ENCODE measurements at regions not wholly inside any gene's neighbourhood (a gene's known extent, or its start where the extent isn't known, plus 50 kb on each side); places are given as distances from the start of the nearest gene placed in this dataset.
A peak's percentile ranks its signal among the peaks of the same experiment; 100 is the strongest.
"Not testable (repeated sequence)": the region's sequence is repeated elsewhere in the genome, so short reads cannot be mapped to it uniquely, and the experiment has no call there.

DNA sequence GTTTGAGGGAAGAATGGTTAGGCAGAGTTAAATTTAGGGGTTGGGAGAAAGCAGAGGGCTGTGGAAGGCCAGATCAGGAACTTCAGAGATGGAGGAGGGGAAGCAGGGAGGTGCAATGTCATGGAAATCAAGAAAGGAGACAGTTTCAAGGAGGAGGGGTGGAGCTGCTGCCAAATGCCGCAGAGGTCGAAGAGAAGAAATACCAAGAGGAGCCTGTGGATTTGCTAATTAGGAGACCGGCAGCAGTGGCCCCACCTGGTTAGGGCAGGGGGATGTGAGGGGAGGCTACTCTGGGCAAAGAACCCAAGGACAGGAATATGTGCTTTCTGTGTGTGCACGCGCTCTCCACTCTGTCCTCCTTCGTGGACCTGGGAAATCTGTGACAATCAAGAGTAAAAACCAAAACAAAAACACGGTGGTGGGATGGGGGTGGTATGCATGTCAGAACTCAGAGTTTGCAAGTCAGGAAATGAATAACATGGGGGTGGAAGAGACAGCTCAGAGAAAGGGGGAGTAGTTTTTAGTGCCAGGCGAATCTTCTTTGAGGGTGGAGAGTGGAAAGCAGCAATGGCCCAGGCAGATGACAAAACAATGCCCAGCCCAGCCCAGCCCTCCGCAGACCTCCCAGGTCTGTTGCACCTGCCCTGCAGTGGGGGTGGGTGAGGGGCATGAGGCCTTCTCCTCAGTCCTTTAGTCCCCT is 102.9 kb upstream of the PAX2 start:
- DNase-seq (ENCODE audit: low read depth), result no peak

DNA sequence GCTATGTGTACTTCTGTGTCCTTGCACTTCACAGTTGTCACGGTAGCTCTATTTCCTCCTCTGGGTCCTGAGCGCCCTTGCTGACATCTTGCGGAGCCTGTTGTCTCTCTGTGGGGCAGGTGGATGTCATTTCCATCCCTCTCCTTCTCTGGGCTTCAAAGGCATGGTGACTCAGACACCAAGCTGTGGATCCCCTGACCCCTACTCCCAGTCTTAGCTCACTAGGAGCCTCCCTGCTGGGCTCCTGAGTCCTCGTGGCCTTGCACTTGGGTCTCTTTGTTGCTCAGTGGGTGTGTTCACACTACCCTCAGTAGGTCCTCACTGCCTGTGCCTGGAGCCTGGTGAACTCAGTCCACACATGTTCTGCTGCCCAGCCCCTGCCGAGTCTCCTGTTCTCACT is 100.3 kb upstream of the PAX2 start:
- DNase-seq (ENCODE audit: low read depth), result no peak

DNA sequence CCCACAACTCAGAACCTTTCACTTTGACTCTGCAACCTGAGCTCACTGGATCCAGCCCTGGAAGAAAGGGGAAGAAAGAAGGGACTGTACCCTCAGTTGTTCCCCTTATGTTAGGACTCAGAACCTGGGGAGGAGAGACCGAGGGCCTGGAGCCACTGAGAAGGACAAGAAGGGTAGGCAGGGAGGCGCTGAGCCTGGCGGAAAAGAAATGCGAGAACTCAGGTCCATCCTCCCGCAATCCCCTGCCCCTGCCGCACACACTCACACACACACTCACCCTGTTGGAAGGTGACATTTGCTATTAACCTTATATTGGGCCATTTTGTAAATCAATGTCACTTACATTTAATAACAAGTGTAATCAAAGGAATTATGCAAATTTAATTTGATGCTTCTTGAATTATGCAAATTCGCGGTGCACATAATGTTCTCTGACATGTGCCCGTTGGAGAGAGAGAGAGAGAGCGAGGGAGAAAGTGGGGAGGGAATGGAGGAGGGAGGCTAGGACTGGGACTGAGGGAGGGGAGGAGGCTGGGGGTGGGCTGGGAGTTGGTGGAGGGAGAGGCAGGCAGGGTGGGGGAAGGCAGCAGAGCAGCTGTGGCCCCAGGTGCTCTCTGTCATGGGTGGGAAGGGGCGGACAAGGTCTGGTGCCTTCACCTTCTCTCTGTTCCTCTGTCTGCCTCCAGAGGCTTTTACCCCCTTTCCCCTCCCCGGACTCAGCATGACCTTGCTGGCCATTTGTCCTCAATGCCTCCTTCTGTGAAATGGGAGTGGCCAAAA is 99.6 kb upstream of the PAX2 start:
- no peak for DNase-seq (ENCODE audit: low read depth)

DNA sequence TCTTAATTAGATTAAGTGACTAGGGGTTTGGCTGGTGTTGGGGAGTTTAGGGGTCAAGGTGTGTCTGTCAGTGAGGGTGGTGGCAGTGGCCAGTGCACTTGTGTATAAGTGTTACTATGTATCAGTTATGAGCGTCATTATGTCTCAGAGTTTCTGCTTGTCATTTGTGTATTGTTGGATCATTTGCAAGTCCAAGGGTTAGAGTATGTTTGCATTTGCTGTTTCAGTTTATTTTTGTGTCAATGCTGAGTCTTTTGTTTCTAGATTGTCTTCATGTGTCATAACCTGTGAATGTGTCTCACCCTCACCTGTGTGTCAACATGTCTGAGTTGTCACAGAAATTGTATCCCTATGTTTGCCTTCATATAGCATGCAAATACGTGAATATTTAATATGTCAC is 97.5 kb upstream of the PAX2 start:
- no peak for DNase-seq (ENCODE audit: low read depth)

DNA sequence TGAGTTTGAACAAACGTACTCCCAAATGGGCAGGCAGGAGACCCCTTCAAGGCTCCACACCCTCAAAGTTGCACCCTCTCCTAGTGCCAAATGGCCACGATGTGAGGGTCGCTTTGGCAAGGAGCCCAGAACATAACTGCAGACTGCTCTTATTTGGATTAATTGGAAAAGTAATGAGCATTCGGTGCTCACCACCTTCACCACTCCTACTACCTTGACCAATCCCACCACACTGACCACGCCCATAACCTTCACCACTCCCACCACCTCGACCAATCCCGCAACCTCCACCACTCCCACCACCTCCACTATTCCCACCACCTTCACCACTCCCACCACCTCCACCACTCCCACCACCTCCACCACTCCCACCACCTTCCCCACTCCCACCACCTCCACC is 94.7 kb upstream of the PAX2 start:
- no peak for DNase-seq (ENCODE audit: low read depth)

DNA sequence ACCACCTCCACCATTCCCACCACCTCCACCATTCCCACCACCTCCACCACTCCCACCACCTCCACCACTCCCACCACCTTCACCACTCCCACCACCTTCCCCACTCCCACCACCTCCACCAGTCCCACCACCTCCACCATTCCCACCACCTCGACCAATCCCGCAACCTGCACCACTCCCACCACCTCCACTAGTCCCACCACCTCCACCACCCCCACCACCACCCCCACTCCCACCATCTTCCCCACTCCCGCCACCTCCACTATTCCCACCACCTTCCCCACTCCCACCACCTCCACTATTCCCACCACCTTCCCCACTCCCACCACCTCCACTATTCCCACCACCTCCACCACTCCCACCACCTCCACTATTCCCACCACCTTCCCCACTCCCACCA is 94.3 kb upstream of the PAX2 start:
- DNase-seq (ENCODE audit: low read depth), result not testable (repeated sequence)

DNA sequence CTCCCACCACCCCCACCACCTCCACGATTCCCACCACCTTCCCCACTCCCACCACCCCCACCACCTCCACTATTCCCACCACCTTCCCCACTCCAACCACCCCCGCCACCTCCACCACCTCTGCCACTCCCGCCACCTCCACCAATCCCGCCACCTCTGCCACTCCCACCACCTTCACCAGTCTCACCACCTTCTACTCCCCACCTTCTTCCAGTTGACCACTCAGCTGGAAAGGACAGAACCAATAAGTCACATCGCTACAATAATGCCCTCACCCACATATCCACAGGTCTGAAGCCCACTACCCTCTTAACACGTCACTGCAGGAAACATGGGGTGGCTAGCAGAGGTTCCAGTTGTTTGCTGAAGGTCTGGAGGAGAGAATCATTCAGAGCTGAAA is 93.5 kb upstream of the PAX2 start:
- no peak for DNase-seq (ENCODE audit: low read depth)

DNA sequence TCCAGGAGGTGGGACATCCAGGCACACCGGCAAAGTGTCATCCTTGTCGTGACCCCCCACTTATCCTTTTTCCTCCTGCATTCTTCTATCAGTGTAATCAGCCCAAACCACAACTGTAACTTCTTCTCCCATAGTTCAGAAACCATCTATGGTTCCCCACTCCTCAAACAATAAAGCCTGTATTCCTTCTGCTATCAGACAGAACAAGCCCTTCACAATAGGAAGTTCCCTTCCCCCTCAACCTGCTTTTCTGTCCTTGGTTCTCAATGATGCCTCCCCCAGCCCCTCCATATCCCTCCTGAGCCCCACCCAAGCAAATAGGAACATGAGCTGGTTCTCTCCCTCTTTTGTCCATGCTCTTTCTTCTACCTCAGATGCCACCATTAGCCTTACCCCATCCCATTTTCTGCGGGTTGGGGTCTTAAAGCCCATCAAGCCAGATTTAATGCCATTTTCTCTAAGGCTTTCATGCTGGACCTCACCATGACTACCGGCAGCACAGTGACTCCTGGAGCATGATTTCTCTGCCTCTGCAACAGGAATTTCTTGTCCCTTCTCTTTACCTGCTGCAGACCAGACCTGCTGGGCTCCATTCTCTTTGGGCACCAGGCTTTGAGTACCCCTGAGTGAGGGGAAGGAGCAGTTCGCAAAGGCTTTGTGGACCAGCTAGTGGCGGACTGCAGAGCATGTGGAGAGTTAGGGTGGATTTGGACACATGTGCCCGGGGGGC is 92.8 kb upstream of the PAX2 start:
- no peak for DNase-seq (ENCODE audit: low read depth)

DNA sequence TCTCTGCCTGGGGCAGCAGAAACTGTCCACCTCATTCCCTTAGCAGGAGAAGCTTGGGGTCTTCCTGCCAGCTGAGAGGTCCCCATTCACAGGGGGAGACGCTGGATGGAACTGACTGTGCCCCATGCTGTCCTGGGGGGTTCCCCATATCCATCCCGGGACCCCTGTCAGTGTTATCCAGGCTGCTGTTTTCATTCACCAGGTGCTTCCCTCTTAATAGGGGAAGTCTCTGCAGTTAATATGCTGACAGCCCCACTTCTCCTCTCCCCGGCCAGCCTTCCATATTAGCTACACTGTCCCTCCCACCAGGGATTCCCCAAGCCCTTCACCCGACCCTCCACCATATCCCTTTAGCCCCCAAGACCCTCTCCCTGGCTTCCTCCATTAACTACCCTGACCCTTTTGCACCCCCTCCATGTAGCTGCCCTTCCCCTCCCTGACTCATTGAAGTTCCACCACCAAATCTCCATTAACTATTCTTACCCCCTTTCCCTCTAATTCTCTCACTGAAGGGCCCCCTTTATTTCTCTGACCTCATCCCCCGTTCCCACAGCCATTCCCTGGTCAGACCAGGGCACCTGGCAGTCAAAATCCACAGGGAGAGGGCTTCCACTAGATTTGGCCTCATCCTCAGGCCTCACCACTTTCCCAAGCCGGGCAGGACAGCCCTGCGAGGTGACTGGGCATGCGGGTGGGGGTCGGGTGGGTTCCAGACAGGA is 92.0 kb upstream of the PAX2 start:
- DNase-seq (ENCODE audit: low read depth), result no peak

DNA sequence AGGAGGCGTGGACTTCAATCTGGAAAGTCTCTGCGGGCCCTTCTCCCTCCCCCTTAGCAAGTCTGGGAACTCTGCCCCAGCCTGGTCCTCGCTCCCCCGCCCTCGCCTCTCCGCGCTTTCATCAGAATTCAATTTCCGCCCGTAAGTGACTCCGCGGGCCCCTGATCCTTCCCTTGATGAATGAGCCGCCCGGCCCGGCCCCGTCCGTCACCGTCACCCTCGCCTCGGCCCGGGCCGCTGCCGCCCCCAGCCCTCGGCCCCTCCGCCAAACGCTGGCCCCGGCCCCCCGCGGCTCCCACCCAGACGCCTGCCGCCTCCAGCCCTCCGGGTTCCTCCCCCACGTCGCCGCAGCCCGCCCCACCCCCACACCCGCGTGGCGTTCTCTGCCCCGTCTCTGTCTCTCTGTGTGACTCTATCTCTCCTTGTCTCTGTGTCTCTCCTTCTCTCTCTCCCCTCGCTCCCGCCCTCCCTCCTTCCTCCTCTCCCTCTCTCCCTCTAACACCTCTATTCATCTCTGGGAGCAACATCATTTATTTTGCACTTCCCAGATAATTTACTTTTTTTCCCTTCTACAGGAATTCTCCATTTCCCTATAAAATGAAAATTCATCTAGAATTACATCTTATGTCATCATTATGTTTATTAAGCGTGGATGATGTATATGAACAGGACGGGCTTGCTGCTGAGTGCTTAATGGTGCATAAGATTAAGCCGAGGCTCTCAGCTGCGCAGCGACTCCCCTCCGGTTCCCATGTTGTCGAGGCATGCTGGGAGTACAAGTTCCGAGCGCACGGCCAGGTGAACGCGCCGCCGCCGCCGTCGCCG is 91.2 kb upstream of the PAX2 start:
- DNase-seq (ENCODE audit: low read depth), result peak; percentile 23

DNA sequence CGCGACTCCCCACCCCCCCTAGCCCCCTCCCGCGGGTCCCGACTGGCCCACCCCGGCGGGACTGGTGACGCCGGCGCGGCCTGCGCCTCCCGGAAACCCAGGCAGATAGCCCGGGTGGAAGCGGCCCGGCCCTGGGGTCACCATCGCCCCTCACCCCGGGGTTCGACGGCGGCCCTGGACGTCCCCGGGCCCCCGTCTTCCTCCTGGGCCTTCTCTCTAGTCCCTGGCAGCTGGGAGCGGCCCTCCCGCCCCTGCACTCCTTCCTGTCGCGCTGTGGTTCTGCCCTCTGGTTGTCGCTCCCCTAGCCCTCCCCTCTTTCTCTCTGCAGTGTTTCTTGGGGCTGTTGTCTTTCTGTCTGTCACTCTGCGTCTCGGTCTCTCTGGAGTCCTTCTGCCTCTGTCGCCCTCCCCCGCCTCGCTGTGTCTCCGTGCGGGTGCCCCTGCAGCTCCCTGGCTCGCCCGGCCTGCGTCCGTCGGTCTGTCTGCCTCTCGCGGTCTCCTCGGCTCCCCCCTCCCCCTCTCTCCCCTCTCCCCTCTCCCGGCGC is 90.5 kb upstream of the PAX2 start:
- no peak for DNase-seq (ENCODE audit: low read depth)

DNA sequence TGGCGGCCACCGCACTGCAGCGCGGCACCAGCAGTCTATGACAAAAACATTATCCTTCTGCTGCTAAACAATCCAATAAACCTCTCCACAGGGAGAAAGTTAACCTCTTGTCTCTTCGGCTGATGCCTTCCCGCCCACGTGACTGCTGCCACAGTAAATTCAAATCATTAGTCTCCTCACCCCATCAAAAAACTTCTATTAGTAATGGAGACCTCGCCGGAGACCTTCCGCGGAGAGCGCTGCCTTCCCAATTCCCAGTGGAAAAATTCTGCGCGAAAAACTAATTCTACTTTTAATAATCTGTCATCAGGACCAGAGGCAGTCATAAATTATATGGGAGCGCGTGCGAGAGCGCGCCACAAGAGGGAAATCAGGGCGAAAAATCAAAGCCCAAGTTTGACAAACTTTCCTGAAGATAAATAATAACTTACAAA is 90.0 kb upstream of the PAX2 start:
- no peak for DNase-seq (ENCODE audit: low read depth)

DNA sequence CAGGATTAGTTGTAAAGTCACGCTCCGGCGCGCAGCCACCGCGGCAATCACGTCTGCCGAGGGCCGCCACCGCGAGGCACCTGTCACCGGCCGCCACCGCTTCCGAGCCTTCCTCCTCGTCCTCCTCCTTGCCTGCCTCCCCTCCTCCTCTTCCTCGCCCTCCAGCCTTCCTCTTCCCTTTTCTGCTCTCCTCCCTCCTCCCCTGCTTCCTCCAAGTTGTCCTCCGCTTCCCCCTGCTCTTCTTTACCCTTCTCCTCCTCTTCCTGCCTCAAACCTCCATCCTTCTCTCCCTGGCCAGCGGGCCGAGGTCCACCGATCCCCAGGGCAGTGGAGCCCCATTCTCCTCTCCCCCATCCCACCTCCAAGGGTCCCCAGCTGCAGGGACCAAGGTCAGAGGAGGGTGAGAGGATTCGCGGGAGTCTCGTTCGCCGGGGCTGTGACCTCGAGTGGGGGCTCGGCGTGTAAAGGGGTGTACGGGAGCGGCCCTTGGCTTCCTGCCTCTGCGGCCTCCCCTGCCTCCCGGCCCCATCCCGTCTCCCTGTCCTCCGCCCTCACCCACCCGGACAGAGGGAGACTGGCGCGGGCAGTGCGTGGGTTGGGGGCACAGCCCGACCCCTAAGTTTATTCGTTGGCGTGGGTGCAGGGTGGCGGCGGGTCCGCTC is 89.5 kb upstream of the PAX2 start:
- no peak for DNase-seq (ENCODE audit: low read depth)

DNA sequence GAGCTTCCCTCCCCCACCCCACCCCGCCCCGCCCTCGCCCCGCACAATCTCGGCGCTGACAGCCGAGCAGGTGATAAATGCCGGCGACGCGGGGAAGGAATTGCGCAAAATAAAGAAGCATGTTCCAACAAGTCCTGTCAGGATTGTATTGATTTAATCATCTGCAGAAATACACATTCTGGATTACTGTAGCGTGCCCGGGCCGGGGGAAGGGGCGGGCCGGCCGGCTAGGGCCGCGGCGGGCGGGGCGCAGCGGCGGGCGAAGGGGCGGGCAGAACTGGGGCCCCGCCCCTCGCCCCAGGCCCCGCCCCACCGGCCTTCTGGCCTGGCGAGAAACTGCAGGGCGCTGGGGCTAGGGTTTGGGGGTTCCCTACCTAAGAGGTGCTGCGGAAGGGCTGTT is 88.9 kb upstream of the PAX2 start:
- DNase-seq (ENCODE audit: low read depth), result no peak

DNA sequence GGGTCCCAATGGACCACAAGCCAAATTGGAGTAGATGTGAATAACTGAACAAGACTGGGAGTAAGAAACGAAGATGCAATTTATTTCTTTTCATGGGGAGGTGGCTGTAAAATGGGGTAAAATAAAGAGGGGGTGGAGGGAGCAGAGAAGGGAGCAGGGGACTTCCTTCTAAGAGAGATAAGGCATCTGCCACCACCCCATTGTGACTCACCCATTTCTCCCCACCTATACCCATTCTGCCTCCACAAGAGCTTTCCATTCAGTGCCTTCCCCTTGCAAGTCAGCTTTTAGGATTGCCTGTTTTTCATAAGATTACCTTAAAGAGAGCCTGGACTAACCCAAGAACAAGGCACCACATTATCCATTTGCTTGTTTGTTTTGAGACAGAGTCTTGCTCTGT is 87.1 kb upstream of the PAX2 start:
- DNase-seq (ENCODE audit: low read depth), result no peak

DNA sequence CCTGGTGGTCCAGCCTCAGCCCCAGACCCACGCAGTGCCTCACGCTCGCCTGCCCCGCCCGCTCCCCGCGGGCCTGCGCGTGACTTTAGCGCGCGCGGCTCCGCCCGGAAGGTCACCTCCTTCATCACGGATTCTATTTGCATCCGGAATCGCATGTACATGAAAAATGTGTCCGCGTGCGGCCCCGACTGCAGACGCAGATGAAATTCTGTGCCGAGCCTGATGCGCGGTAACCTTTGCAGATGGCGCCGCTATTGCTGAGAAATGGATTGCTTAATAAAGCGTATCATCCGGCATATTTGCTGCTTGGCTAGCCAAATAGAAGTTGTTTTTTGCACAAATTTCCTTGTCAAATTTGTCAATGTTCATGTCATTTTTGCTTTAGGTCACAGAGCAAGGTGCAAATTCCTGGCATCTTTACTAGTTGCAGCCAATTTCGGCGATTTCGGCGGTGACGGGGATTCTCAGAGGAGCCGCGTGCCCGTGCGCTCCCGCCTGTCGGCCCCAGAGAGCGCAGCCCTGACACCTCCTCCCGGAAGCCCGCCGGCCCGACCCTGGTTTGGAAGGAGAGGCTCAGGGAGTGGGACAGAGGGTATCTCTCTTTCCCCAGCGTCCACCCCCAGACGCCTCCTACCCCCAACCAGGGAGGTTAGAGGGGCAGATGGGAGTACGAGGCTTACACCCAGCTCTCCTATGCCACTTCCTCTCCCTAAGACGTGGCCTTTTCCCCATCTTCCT is 85.9 kb upstream of the PAX2 start:
- no peak for DNase-seq (ENCODE audit: low read depth)

DNA sequence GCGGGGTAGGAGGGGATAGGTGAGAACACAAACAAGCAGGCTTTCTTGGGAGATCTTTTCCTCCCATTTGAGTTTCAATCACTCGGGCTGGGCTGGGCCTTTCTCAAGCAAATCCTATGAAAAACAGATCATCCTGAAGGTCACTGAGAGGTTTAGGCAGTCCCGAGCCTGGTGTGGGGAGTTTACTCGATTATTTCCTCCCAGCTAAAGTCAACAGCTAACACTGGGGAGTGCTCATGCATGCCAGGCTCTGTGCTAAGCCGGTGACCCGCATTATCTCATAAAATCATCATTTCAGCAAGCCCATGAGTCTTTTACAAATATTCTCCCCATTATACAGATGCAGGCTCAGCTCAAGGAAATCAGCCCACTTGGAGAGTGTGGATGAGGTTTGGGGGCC is 85.0 kb upstream of the PAX2 start:
- DNase-seq (ENCODE audit: low read depth), result no peak

DNA sequence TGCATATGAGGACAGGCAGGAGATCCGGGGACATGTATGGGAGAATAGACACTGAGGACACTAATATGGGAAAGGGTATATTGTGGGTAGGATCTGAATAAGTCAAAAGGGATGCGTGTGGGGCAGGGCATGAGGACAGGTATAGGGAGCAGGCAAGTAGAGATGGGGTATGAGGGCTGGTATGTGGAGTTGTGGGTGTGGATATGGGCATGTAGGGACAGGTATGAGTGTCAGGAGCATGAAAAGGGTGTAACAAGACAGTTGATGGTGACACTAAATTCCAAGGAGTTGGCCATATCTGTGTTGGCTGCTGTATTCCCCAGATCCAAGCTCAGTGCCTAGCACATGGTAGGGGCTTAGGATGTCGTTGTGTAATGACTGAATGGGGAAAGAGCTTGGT is 84.4 kb upstream of the PAX2 start:
- no peak for DNase-seq (ENCODE audit: low read depth)

DNA sequence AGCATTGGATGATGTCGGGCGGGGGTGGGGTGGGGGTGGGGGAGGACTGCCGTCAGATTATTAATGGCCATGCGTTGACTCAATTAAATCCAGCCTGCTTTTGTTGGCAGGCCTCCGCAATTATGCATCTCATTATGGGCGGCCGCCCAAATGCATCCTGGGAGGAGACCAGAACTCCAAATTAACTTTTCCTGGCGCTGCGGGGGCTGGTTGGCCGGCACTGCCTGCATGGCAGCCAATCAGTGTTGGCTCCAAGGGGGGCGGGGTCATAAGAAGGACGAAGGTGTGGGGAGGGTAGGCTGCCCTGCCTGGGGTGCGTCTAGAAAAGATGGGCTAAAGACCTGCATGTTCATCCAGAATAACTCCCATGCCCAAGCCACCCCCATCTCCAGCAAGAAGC is 83.9 kb upstream of the PAX2 start:
- no peak for DNase-seq (ENCODE audit: low read depth)

DNA sequence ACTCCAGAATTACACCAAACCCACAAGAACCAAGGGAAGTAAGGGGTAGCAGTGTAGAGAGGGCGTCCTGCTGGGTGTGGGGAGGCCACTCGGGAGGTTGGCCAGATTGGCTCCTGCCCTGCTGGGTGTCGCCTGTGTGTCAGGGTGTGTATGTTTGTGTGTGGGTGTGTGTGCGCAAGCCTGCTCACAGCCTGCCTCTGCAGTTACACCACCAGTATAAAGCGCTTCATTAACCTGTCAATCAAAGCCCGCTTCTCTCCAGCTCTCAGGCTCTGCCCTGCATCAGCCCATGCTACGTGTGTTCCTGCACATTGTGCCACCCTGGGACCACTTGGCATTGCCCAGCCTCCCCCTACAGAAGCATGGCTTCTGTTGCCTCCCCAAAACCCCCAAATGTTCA is 83.3 kb upstream of the PAX2 start:
- DNase-seq (ENCODE audit: low read depth), result no peak
